ENCODE measurements at regions not wholly inside any gene's neighbourhood (a gene's known extent, or its start where the extent isn't known, plus 50 kb on each side); places are given as distances from the start of the nearest gene placed in this dataset.

- H3K9me3 ChIP-seq: no peaks in the 10 kb centered on the region
- no peaks in the 10 kb centered on the region for H3K36me3 ChIP-seq
- H3K27ac ChIP-seq: no peak overlapping the region
- TF ChIP-seq CTCF (IDR thresholded peaks at IDR 0.05): no peak
- no peak for TF ChIP-seq POLR2AphosphoS5 (IDR thresholded peaks at IDR 0.05)
- no peak for TF ChIP-seq POLR2A (IDR thresholded peaks at IDR 0.05)
- H3K27me3 ChIP-seq (replicated peaks; ENCODE audit: insufficient read depth): no peaks in the 10 kb centered on the region
- no peaks in the 10 kb centered on the region for H3K4me1 ChIP-seq (replicated peaks)
- intact Hi-C loops (cut with DNase I): no loop called here
- H3K4me3 ChIP-seq: no peak overlapping the region
- no peak for DNase-seq (ENCODE audit: low spot score)
Observed at GRCh38 chr1:34426325-34426896, 249.7 kb downstream of the C1orf94 start.

GRCh38 chr1:34427170-34427569 is 250.5 kb downstream of the C1orf94 start:
- intact Hi-C loops (cut with DNase I): no loop called here
- no peaks in the 10 kb centered on the region for H3K4me1 ChIP-seq (replicated peaks)
- no peaks in the 10 kb centered on the region for H3K9me3 ChIP-seq
- no peak overlapping the region for H3K27ac ChIP-seq
- no peaks in the 10 kb centered on the region for H3K27me3 ChIP-seq (replicated peaks; ENCODE audit: insufficient read depth)
- TF ChIP-seq POLR2A (IDR thresholded peaks at IDR 0.05): no peak
- TF ChIP-seq CTCF (IDR thresholded peaks at IDR 0.05): no peak
- no peak for TF ChIP-seq POLR2AphosphoS5 (IDR thresholded peaks at IDR 0.05)
- no peak overlapping the region for H3K4me3 ChIP-seq
- H3K36me3 ChIP-seq: no peaks in the 10 kb centered on the region
- 95% methylated on average over 4 of the region's 4 CpGs for WGBS
- no peak for DNase-seq (ENCODE audit: low spot score)

GRCh38 chr1:34433099-34433498 is 256.4 kb downstream of the C1orf94 start:
- Histone ChIP-seq H3K36me3 (no peaks in the 10 kb centered on the region), H3K27ac (no peak overlapping the region), H3K27me3 (replicated peaks; ENCODE audit: insufficient read depth) (no peaks in the 10 kb centered on the region), H3K4me1 (replicated peaks) (no peaks in the 10 kb centered on the region), H3K4me3 (no peak overlapping the region), H3K9me3 (no peaks in the 10 kb centered on the region)
- no peak for DNase-seq (ENCODE audit: low spot score)
- TF ChIP-seq POLR2AphosphoS5 (IDR thresholded peaks at IDR 0.05) (no peak), POLR2A (IDR thresholded peaks at IDR 0.05) (no peak), CTCF (IDR thresholded peaks at IDR 0.05) (no peak)
- WGBS: 88% methylated on average over 5 of the region's 5 CpGs
- intact Hi-C loops (cut with DNase I): no loop called here

GRCh38 chr1:34436836-34437235 is 260.1 kb downstream of the C1orf94 start:
- Histone ChIP-seq H3K27ac (no peak overlapping the region), H3K27me3 (replicated peaks; ENCODE audit: insufficient read depth) (no peaks in the 10 kb centered on the region), H3K4me1 (replicated peaks) (no peaks in the 10 kb centered on the region), H3K4me3 (no peak overlapping the region), H3K36me3 (no peaks in the 10 kb centered on the region), H3K9me3 (no peaks in the 10 kb centered on the region)
- TF ChIP-seq POLR2A (IDR thresholded peaks at IDR 0.05): no peak
- no peak for TF ChIP-seq CTCF (IDR thresholded peaks at IDR 0.05)
- TF ChIP-seq POLR2AphosphoS5 (IDR thresholded peaks at IDR 0.05): no peak
- 56% methylated on average over 3 of the region's 3 CpGs for WGBS
- DNase-seq (ENCODE audit: low spot score): no peak
- intact Hi-C loops (cut with DNase I): no loop called here

GRCh38 chr1:34441259-34442069 is 264.8 kb downstream of the C1orf94 start:
- Histone ChIP-seq H3K9me3 (no peaks in the 10 kb centered on the region), H3K4me3 (no peak overlapping the region), H3K27me3 (replicated peaks; ENCODE audit: insufficient read depth) (no peaks in the 10 kb centered on the region), H3K27ac (no peak overlapping the region), H3K4me1 (replicated peaks) (no peaks in the 10 kb centered on the region), H3K36me3 (no peaks in the 10 kb centered on the region)
- DNase-seq (ENCODE audit: low spot score): no peak
- 47% methylated on average over 19 of the region's 19 CpGs for WGBS
- intact Hi-C loops (cut with DNase I): no loop called here
- TF ChIP-seq POLR2A (IDR thresholded peaks at IDR 0.05): no peak
- TF ChIP-seq CTCF (IDR thresholded peaks at IDR 0.05): no peak
- TF ChIP-seq POLR2AphosphoS5 (IDR thresholded peaks at IDR 0.05): no peak

All from prostate gland (tissue), 2 donors.